ENCODE measurements at regions not wholly inside any gene's neighbourhood (a gene's known extent, or its start where the extent isn't known, plus 50 kb on each side); places are given as distances from the start of the nearest gene placed in this dataset.
"Not testable (repeated sequence)": the region's sequence is repeated elsewhere in the genome, so short reads cannot be mapped to it uniquely, and the experiment has no call there.

DNA sequence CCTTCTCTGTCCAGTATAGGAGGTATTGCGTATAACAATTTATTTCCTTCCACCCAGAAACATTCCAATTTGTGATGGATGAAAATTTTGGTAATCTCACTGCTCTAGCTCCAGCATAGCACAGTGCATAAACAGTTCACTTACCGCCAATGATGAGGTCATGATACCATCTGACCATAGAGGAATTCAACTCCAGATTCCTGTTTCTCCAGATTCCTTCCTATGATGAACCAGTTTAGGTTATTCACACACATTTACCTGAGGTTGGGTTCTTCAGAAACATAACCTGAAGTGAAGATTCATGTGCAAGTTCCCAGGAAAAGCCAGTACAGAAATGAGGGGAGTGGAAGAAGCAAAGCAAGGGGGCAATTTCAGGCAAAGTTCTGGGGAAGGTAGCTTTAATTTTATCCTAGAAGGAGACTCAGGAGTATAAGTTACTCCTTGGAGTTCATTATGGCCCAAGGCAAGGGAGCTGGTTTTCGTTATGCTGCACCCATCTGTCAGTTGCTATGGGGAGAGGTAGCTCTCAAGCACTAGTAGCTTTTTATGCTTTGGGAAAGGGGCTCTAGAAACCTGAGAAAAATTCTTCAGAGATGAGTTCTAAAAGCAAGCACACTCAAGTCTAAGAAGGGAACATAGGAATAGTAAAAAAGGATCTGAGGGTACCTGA lies 121.6 kb downstream of the CASP12 start:
- DNase-seq (ENCODE audit: low spot score) = no peak

DNA sequence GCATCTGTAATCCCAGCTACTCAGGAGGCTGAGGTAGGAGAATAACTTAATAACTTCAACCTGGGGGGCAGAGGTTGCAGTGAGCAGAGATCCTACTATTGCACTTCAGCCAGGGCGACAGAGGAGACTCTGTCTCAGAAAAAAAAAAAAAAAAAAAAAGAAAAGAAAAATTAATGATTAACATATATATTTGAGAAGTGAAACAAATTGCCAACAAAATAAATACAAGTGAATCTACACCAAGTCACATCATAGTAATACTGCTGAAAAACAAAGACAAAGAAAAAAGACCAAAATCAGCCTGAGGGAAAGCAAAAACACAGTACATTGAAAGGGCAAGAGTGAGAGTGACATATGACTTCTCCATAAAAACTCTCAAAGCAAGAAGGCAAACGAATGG lies 123.7 kb downstream of the CASP12 start:
- DNase-seq (ENCODE audit: low spot score) = no peak

DNA sequence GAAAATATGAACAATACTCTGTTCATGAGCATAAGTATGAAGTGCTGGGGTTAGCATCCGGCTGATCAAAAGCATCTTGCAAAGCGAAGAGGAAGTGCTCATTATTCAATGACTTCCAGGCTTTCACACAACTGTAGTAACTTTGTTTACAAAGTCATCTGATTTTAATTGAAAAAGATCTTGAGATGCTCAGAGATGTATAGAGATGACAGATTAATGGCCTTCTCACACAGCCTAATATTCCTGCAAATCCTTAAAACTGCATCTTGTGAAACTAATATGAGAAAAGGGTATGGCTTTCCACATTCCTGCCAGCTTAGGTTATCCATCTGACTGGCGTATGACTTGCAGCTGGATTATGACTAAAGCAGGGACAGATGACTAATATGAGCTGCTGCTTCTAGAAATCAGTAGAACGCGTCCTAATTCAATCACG lies 125.4 kb downstream of the CASP12 start:
- peak; percentile 93 for DNase-seq (ENCODE audit: low spot score)

DNA sequence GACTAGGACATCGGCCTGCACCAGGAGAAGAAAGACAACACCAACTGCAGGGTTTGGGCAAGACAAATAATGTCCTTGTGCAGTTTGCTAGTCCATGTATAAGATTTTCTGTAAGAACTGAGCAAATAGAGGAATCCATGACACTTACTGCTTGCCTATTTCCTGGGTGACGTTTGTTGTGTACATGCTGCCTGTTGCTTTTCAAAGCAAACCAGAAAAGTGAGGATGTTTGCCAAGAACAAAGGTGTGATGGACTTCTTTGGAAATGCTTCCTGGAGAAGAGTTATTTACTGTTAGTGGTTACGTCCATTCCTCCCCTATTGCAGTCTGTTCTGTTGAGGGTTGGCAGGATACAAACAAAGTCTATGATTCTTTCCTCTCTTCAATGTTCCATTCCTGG lies 126.5 kb downstream of the CASP12 start:
- no peak for DNase-seq (ENCODE audit: low spot score)

DNA sequence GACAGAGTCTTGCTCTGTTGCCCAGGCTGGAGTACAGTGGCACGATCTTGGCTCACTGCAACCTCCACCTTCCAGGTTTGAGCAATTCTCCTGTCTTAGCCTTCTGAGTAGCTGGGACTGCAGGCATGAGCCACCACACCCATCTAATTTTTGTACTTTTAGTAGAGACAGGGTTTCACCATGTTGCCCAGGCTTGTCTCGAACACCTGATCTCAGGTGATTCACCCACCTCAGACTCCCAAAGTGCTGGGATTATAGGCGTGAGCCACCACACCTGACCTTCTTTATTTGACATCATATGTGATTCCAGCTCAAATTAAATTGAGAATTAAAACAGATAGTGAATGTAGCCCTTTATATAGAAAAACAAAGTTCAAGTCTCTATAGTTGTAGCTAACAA lies 127.2 kb downstream of the CASP12 start:
- not testable (repeated sequence) for DNase-seq (ENCODE audit: low spot score)

DNA sequence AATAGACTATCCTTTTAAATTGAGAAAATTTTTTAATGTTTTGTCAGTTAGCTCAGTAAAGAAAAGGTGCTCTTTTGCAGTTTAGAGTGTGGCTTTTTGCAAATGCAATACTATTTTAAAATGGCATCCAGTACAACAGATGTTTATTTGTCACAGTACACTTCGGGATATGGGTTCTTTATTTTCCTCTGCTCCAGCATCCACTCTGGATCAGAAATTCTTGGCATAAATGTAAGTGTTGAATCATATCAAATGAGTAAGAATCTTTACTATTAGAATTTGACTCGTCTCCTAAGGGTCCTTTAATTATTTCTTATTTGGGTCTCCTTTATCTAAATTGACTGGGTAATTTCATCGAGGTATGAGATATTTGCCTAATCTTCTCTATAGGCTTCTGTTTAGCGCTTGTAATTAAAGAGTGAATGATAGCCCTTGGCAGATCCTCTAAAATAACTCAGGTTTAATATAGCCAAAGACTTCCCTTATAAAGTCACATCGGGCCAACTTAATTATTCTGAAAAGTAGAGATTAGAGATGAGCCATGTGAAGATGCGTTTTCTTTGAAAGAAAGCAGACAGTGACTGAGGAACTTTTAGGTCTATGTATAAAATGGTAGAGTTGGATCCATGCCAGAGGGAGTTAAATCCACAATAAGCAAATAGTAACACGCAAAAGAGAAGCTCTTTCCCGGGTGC lies 132.7 kb downstream of the CASP12 start:
- no peak for DNase-seq (ENCODE audit: low spot score)

DNA sequence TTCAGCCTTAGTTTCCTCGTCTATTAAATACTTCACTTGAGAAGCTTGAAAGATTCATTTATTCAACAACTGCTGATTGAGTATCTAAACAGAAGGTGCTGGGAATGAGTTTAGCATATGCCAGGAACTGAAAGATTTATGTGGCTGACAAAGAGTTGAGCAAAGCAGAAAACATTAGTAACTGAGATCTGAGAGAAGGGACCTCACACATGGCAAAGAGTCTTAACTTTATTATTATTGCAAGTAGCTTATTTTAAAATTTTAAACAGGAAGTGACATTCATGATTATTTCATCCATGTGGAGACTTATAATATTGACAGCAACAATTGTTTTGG lies 133.6 kb downstream of the CASP12 start:
- DNase-seq (ENCODE audit: low spot score) = no peak

DNA sequence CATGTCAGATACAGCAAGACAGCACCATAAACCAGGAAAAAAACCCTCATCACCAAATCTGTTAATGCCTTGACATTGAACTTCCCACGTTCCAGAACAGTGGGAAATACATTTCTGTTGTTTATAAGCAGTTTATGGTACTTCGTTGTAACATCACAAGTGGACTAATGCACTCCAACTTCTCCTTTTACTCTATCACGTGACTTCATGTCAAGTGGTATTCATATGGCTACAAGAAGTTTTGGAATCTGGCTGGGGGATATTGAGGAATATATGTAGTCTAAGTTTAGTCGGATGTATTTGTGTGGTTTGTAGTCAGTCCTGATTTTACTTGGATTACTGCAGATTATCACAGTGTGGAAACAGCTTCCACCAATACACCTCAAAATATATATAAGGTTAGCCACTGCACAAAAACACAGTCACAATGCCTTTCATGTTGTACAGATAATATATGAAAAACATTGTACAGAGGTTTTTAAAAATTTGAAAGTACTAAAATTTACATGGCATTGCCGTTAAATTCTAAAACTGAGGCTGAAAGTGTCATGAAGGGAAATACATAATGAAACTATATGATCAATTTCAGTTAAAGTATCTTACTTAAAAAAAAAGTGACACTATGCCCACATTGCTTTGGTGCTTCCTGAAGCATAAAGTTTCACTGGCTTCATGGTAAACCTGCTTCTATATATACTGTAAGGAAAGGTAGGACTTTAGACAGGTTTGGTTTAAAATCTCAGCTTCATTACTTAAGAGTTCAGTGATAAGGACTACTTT lies 134.1 kb downstream of the CASP12 start:
- no peak for DNase-seq (ENCODE audit: low spot score)

DNA sequence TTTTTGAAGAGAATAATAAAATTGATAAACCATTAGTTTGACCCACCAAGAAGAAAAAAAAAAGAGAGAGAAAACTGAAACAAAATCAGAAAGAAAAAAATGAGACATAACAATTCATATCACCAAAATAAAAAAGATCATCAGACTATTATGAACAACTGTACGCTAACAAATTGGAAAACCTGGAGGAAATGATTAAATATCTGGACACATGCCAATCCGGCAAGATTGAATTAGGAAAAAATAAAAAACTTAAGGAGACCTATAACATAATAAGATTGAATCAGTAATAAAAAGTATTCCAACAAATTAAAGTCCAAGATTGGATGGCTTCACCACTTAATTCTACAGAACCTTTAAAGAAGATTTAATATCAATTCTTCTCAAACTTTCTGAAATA lies 136.7 kb downstream of the CASP12 start:
- no peak for DNase-seq (ENCODE audit: low spot score)

DNA sequence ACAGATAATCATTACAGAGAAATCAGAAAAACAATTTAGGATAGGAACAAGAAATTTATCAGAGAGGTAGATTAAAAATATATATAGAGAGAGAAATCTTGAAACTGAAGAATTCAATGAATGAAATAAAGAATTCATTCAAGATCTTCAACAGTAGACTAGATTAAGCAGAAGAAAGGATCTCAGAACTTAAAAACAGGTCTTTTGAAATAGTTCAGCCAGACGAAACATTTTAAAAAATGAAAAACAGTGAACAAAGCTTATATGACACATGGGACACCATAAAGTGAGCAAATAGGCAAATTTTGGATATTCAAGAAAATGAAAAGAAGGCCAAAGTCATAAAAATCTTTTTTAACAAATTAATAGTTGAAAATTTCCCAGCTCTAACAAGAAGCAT lies 138.8 kb downstream of the CASP12 start:
- no peak for DNase-seq (ENCODE audit: low spot score)

DNA sequence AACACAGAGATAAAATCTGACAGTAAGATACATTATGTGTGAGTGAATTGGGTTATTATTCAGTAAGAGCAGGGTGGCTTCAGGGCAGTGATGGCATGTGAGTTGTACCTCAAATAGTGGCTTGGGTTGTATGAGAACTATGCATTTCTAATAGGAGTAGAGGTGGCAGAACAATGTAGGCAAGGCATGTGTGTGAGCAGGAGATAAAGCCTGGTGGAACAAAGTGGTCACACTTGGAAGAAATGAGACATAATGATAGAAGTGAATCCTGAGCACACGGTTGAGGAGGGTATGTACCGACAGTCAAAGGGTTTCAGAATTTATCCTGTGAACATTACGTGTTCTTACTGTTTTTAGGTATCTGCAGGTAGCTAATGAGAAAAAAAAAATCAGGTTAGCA lies 159.3 kb downstream of the CASP12 start:
- DNase-seq (ENCODE audit: low spot score) = no peak

DNA sequence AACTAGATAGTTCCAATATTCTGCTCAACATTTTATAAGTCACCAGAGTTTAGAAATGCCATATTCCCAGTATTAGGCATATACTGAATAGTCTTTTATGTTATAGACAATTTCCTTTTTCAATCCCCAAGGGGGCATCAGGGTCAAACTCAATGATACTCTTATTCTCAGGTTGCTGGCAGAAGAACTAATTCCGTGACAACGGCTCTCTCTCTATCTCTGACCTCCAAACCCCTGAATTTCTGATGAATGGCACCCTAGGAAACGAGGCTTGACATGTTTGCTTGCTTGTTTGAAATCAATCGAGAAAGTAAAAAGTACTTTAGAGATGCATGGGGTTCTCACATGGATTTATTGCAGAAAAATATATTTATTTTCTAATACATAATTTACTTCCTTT lies 160.1 kb downstream of the CASP12 start:
- DNase-seq (ENCODE audit: low spot score) = no peak

DNA sequence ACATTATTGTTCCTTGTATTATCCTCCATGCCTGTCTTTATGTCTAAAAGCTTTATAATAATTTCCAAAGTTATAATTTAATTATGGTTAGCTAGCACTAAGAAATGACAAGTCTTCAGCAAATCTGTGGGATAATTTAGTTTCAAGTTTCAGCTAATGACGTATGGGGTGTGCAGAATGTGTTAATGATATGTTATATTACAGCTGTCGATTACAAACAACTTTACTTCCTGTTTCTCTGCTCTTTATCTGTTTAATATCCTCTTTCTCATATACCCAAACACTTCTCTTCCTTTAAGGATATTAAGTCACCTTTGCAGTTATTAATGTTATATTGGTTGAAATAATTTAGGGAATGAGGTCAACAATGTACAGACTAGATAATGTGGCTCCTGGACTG lies 161.8 kb downstream of the CASP12 start:
- DNase-seq (ENCODE audit: low spot score) = no peak

DNA sequence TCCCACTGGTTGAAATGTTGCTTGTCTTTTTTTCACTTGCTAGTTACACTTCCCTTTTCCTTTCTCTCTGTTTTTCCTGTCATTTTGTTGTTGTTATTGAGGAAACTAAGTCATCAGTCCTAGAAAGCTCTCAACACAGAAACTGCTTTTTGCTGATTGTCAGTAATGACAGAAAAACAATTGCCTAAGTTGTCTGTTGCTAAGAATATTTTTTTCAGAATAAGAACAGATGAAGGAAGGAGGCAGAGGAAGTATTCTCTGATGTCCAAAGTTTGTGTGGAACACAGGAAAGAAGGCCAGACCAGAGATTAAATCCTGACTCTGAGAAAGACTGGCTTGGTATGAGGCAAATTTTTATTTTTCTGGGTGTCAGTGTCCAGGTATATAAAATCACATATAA lies 163.3 kb downstream of the CASP12 start:
- peak; percentile 15 for DNase-seq (ENCODE audit: low spot score)

DNA sequence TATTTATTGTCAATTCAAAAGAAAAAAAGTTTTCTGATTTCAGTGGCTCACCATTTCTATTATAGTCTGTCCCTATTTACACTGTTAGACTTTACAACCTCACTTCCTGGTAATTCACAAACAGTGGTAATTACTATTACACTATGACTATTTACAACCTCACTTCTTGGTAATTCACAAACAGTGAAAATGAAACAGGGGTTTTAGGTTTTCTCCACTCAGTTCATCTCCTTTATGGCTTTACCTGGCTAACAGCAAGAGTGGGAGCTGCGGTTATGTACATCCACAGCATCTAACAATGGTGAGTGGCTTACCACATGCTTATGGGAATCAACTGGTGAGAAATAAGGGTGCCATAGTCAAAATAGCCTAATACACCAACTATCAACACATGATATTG lies 166.4 kb downstream of the CASP12 start:
- DNase-seq (ENCODE audit: low spot score) = no peak

DNA sequence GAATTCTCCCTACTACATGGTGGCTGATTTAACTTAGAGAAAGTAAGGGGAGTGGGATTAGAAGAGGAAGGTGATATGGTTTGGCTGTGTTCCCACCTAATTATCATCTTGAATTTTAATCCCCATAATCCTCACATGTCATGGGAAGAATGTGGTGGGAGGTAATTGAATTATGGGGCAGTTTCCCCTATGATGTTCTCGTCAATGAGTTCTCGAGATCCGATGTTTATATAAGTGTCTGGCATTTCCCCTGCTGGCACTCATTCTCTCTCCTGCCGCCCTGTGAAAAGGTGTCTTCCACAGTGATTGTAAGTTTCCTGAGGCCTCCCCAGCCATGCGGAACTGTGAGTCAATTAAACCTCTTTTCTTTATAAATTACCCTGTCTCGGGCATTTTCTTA lies 169.3 kb downstream of the CASP12 start:
- DNase-seq (ENCODE audit: low spot score) = no peak

DNA sequence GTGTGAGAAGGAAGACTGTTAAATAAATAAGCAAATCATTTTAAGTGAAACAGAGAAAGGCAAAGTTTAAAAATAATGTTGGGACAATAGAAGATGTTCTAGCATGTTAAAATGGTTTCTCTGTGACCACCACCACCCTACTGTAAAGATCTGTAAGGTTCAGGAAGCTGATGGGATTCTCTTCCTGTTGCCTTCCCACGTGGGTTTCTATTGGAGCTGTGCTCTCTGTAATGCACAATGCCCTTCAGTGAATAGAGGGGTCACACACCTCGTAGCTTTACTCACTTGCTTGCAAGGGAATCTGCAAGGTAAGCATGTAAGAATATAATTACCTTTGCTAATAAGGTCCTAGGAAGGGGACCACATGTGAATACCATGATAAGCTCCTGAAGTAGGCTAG lies 170.5 kb downstream of the CASP12 start:
- DNase-seq (ENCODE audit: low spot score) = no peak

DNA sequence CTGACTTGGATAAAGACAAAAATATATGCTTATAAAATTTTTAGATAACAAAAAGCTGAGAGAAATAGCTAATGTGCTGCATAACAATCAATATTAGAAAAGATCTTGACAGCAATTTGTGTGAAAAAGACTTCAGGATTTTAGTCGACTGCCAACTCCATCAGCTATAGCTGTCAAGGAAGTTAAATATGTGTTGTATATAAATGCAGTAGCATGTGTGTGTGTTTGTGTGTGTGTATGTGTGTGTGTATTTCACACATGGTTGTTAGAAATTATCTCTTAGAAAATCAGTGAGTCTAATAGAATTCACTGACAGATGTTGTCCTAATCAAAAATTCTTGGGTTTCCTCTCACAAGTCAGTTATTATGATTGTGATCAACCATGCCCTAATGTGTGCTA lies 171.2 kb downstream of the CASP12 start:
- DNase-seq (ENCODE audit: low spot score) = no peak

DNA sequence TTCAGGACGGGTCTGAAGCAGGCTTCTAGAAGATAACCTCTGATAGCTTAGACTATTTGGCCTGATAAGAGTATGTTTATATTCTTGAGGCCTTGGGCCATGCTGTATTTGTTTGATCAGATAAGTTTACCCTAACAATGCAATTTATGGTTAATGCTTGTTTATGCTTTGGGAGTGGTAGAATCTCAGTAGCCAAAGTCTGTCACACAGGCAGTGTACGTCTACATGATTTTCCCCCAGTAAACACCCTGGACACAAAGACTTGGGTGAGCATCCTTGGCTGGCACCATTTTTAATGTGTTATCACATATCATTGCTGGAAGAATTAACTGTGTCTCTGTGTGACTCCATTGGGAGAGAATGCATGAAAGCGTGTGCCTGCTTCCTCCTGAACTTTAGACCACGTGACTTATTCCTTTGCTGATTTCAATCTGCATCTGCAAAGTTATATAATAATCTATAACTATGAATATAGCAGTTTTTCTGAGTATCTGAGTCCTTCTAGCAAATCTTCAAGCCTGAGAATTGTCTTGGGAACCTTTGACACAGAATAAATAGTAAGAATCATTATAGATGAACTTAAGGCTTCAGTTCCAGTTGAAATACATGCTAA lies 172.4 kb downstream of the CASP12 start:
- peak; percentile 5 for DNase-seq (ENCODE audit: low spot score)

DNA sequence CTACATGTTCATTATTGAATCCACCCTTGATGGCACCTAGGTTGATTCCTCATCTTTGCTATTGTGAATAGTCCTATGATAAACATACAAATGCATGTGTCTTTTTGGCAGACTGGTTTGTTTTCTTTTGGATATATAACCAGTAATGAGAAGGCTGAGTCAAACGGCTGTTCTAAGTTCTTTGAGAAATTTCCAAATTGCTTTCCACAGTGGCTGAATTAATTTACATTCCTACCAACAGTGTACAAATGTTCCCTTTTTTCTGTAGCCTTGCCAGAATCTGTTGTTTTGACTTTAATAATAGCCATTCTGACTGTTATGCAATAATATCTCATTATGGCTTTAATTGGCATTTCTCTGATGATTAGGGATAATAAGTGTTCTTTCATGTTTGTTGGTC lies 184.9 kb downstream of the CASP12 start:
- DNase-seq (ENCODE audit: low spot score) = no peak

DNA sequence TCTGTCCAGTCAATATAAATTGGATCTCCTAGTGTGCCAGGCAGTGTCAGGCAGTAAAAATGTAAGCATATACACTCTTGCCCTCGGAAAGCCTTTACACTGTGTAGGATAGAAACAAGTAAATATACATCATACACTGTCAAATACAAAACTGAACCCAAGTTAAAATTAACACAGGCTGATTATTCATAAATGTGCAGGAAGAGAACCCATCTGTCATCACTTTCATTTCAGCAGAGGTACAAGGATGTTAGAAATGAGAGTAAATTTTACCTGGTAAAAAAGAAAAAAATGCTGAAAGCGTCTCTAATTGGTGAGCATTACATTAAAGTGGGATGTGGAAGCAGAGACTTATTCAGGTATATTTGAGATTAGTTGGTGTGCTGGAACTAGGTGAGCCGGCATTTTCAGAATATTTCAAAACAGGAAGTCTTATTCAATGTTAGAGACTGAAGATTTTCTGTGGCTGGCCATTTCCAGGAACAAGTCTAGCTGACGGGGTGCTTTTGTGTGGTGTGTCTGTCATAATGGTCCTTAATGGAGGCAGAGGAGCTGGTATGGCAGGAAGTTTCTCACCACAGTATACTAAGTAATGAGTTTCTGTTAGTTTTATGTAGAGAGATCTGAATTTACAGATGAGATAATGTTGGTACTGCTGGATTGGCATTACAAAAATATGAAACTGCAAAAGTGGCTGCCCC lies 192.6 kb downstream of the CASP12 start:
- peak; percentile 56 for DNase-seq (ENCODE audit: low spot score)

DNA sequence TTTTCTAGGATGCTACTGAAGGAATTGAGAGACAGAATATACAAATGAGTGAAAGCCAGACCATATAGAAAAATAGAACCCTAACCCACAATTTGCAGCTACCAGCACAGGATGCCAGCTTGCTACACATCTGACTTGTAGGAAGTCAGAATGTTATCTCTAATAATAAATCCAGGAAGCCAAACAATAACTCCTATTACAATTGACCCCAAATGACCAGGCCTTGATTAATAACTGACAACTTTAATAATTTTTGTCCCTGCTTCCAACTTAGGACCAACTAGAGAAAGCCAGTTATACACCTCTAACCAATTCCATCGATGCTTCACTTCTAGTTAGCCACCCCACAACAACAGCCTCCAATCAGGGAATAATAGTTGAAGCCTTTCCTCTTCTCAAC lies 193.4 kb downstream of the CASP12 start:
- DNase-seq (ENCODE audit: low spot score) = no peak

Data from umbilical cord (tissue), 1 donor.